Trophoblast cell (in vitro differentiated cells and primary cell): ENCODE measurements at regions not wholly inside any gene's neighbourhood (a gene's known extent, or its start where the extent isn't known, plus 50 kb on each side); places are given as distances from the start of the nearest gene placed in this dataset.

ENCODE experiments used
- DNase-seq, 2 donors: peaks; one replicate each; pipeline ENCODE4 v3.0.0-alpha.2; 2016
- H2AFZ ChIP-seq: 2 replicates; pipeline ENCODE4 v1.6.1; 2013; ENCODE audit warnings: low read length, moderate library complexity, mild to moderate bottlenecking; ENCODE audit not compliant: insufficient read depth, poor library complexity
- H2AK5ac ChIP-seq: 2 replicates; pipeline ENCODE4 v1.6.1; 2013; ENCODE audit warnings: mild to moderate bottlenecking, low read length
- H2BK120ac ChIP-seq: 2 replicates; pipeline ENCODE4 v1.6.1; 2013; ENCODE audit warnings: low read length, mild to moderate bottlenecking, moderate library complexity; ENCODE audit not compliant: insufficient read depth, poor library complexity
- H2BK12ac ChIP-seq: 2 replicates; pipeline ENCODE4 v1.6.1; 2013; ENCODE audit warnings: mild to moderate bottlenecking, low read length, moderate library complexity
- H2BK5ac ChIP-seq: 2 replicates; pipeline ENCODE4 v1.6.1; 2013; ENCODE audit warnings: low read length, low read depth, moderate library complexity, mild to moderate bottlenecking; ENCODE audit not compliant: poor library complexity
- H3K14ac ChIP-seq: 2 replicates; pipeline ENCODE4 v1.6.1; 2013; ENCODE audit warnings: mild to moderate bottlenecking, low read length
- H3K18ac ChIP-seq: 2 replicates; pipeline ENCODE4 v1.6.1; 2013; ENCODE audit warnings: mild to moderate bottlenecking, low read length
- H3K23ac ChIP-seq: 2 replicates; pipeline ENCODE4 v1.6.1; 2013; ENCODE audit warnings: low read length
- H3K27ac ChIP-seq: 2 replicates; pipeline ENCODE4 v1.5.1; 2013; ENCODE audit warnings: low read depth, mild to moderate bottlenecking, inconsistent platforms, low read length, moderate library complexity
- H3K27me3 ChIP-seq: 2 replicates; pipeline ENCODE4 v1.6.1; 2013; ENCODE audit warnings: inconsistent platforms, mild to moderate bottlenecking, low read length, moderate library complexity; ENCODE audit not compliant: insufficient read depth
- H3K36me3 ChIP-seq, 2 experiments: 1 replicate in 1 of 2; 2 replicates in 1 of 2; pipeline ENCODE4 v1.6.1; 2013; ENCODE audit warnings: low read length in 2 of 2, mild to moderate bottlenecking in 2 of 2, moderate library complexity in 1 of 2; ENCODE audit not compliant: insufficient read depth in 2 of 2, control insufficient read depth in 1 of 2
- H3K4ac ChIP-seq: 2 replicates; pipeline ENCODE4 v1.6.1; 2013; ENCODE audit warnings: low read depth, mild to moderate bottlenecking, low read length, moderate library complexity
- H3K4me1 ChIP-seq, 2 experiments: 1 replicate in 1 of 2; 2 replicates in 1 of 2; pipeline ENCODE4 v1.6.1; 2013; ENCODE audit warnings: low read length in 2 of 2, mild to moderate bottlenecking in 2 of 2, moderate library complexity in 1 of 2; ENCODE audit not compliant: insufficient read depth in 2 of 2, control insufficient read depth in 1 of 2
- H3K4me2 ChIP-seq: 2 replicates; pipeline ENCODE4 v1.6.1; 2013; ENCODE audit warnings: inconsistent platforms, mild to moderate bottlenecking, low read length, moderate library complexity
- H3K4me3 ChIP-seq: 2 replicates; pipeline ENCODE4 v1.5.1; 2013; ENCODE audit warnings: mild to moderate bottlenecking, low read depth, low read length, inconsistent platforms
- H3K79me1 ChIP-seq: one replicate; pipeline ENCODE4 v1.6.1; 2013; ENCODE audit warnings: low read length
- H3K79me2 ChIP-seq: 2 replicates; pipeline ENCODE4 v1.6.1; 2013; ENCODE audit warnings: low read length, mild to moderate bottlenecking; ENCODE audit not compliant: control insufficient read depth, insufficient read depth, poor library complexity
- H3K9ac ChIP-seq: 2 replicates; pipeline ENCODE4 v1.6.1; 2013; ENCODE audit warnings: mild to moderate bottlenecking, low read length
- H3K9me3 ChIP-seq: 2 replicates; pipeline ENCODE4 v1.6.1; 2013; ENCODE audit warnings: low read depth, mild to moderate bottlenecking, control low read depth, inconsistent platforms, low read length; ENCODE audit not compliant: insufficient read depth
- H4K12ac ChIP-seq: 2 replicates; pipeline ENCODE4 v1.6.1; 2013; ENCODE audit warnings: low read depth, mild to moderate bottlenecking, low read length, moderate library complexity
- H4K8ac ChIP-seq: 2 replicates; pipeline ENCODE4 v1.6.1; 2013; ENCODE audit warnings: low read depth, mild to moderate bottlenecking, low read length, moderate library complexity
- H4K91ac ChIP-seq: one replicate; pipeline ENCODE4 v1.6.1; 2013; ENCODE audit warnings: low read depth, mild to moderate bottlenecking, low read length, moderate library complexity
- WGBS: extraction: QIAGEN DNeasy Blood & Tissue Kit; methylation state at CpG from one replicate; pipeline ENCODE4 v1.1.7; 2013; ENCODE audit warnings: missing lambda C conversion rate; ENCODE audit not compliant: insufficient read length, insufficient coverage; ENCODE audit errors: extremely low coverage; 5-methylcytosine and 5-hydroxymethylcytosine counted together

GRCh38 chr4:163649557-163650091 lies 155.1 kb downstream of the TMA16 start:
- Histone ChIP-seq H2BK120ac (no peak overlapping the region), H3K27me3 (no peaks in the 10 kb centered on the region), H3K14ac (no peak overlapping the region), H3K79me1 (no peaks in the 10 kb centered on the region), H2AFZ (no peak overlapping the region), H3K36me3 (no peaks in the 10 kb centered on the region), H3K23ac (no peak overlapping the region), H3K9me3 (peaks cover 5% of the 10 kb centered on the region), H3K27ac (no peak overlapping the region), H3K9ac (no peak overlapping the region), H4K8ac (no peak overlapping the region), H4K91ac (no peak overlapping the region), H3K4me3 (no peak overlapping the region), H3K4ac (no peak overlapping the region), H2AK5ac (no peak overlapping the region), H2BK12ac (no peak overlapping the region), H3K18ac (no peak overlapping the region), H3K4me1 (no peaks in the 10 kb centered on the region), H3K4me2 (no peak overlapping the region), H4K12ac (no peak overlapping the region), H3K79me2 (no peaks in the 10 kb centered on the region), H2BK5ac (no peak overlapping the region)
- DNase-seq = no peak
- WGBS = no CpG with 5 or more reads among the region's 1 CpG

DNA sequence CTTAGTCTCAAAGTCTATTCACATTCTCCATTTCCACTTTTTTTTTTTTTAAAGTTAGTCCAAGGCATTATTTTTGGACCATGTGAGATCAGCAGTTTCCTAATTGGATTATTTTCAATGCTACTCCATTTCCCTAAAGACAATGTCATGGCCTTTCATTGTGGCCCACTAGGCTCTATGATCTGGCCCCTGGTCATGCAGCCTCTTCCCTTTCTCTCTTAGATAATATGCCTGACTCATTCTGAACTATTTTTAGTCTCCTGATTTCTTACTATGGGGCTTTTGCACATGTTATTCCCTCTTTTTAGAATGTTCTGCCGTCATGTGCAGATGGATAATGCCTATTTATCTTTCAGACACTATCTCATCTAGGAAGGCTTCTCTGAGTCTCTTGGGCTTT lies 157.3 kb downstream of the TMA16 start:
- no peak overlapping the region for H2BK5ac ChIP-seq
- H2BK12ac ChIP-seq = no peak overlapping the region
- no peak overlapping the region for H3K14ac ChIP-seq
- H4K91ac ChIP-seq = no peak overlapping the region
- no peak overlapping the region for H4K8ac ChIP-seq
- H3K4me2 ChIP-seq = no peak overlapping the region
- no peaks in the 10 kb centered on the region for H3K4me1 ChIP-seq
- no peak overlapping the region for H2AK5ac ChIP-seq
- H3K23ac ChIP-seq = no peak overlapping the region
- H2AFZ ChIP-seq = no peak overlapping the region
- H3K36me3 ChIP-seq = no peaks in the 10 kb centered on the region
- no peaks in the 10 kb centered on the region for H3K27me3 ChIP-seq
- no peak overlapping the region for H3K27ac ChIP-seq
- no peak overlapping the region for H3K9ac ChIP-seq
- H3K79me2 ChIP-seq = no peaks in the 10 kb centered on the region
- no peak overlapping the region for H4K12ac ChIP-seq
- H3K18ac ChIP-seq = no peak overlapping the region
- H3K4me3 ChIP-seq = no peak overlapping the region
- H3K9me3 ChIP-seq = no peaks in the 10 kb centered on the region
- no peak overlapping the region for H3K4ac ChIP-seq
- H2BK120ac ChIP-seq = no peak overlapping the region
- no CpG with 5 or more reads among the region's 1 CpG for WGBS
- no peaks in the 10 kb centered on the region for H3K79me1 ChIP-seq
- peak in 1 of 2 donors; percentile 14 for DNase-seq

DNA sequence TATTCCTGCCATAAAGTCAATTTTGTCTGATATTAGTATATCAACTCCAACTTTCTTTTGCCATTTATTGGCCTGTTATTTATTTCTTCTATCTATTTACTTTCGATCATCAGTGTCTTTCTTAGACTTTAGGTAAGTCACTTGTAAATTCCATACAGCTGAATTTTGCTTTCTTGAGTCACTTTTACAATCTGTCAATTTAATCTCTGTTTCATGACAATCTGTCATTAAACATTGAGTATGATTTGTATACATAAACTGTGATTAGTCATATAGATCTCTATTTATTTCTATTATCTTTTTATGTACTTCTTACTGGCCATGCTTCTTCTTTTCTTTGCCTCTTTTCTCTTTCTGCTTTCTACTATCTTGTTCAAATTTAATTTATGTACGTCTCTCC lies 160.1 kb downstream of the TMA16 start:
- WGBS = no CpG with 5 or more reads among the region's 2 CpGs
- H3K79me2 ChIP-seq = no peaks in the 10 kb centered on the region
- H2BK12ac ChIP-seq = no peak overlapping the region
- no peak overlapping the region for H2AFZ ChIP-seq
- no peak overlapping the region for H4K91ac ChIP-seq
- no peaks in the 10 kb centered on the region for H3K27me3 ChIP-seq
- no peak overlapping the region for H3K23ac ChIP-seq
- H3K14ac ChIP-seq = no peak overlapping the region
- H3K27ac ChIP-seq = no peak overlapping the region
- no peaks in the 10 kb centered on the region for H3K79me1 ChIP-seq
- no peaks in the 10 kb centered on the region for H3K4me1 ChIP-seq
- no peak overlapping the region for H3K4me3 ChIP-seq
- no peak overlapping the region for H4K8ac ChIP-seq
- no peak for DNase-seq
- H4K12ac ChIP-seq = no peak overlapping the region
- H3K4me2 ChIP-seq = no peak overlapping the region
- no peak overlapping the region for H3K18ac ChIP-seq
- H3K9ac ChIP-seq = no peak overlapping the region
- no peak overlapping the region for H2BK5ac ChIP-seq
- no peak overlapping the region for H3K4ac ChIP-seq
- H3K9me3 ChIP-seq = no peaks in the 10 kb centered on the region
- H3K36me3 ChIP-seq = no peaks in the 10 kb centered on the region
- no peak overlapping the region for H2BK120ac ChIP-seq
- no peak overlapping the region for H2AK5ac ChIP-seq

GRCh38 chr4:163660636-163661035 lies 166.1 kb downstream of the TMA16 start:
- WGBS = no CpG with 5 or more reads among the region's 1 CpG
- no peak for DNase-seq
- H3K4me2 ChIP-seq = no peak overlapping the region

More at GRCh38 chr4:163660636-163661035, 166.1 kb downstream of the TMA16 start:
- no peaks in the 10 kb centered on the region for H3K79me2 ChIP-seq
- no peak overlapping the region for H2AK5ac ChIP-seq
- H3K36me3 ChIP-seq = no peaks in the 10 kb centered on the region
- H2AFZ ChIP-seq = no peak overlapping the region
- H3K4ac ChIP-seq = no peak overlapping the region
- H2BK12ac ChIP-seq = no peak overlapping the region
- H4K91ac ChIP-seq = no peak overlapping the region
- H4K8ac ChIP-seq = no peak overlapping the region
- no peaks in the 10 kb centered on the region for H3K27me3 ChIP-seq
- H3K4me1 ChIP-seq = no peaks in the 10 kb centered on the region
- H3K18ac ChIP-seq = no peak overlapping the region
- no peak overlapping the region for H2BK5ac ChIP-seq
- no peaks in the 10 kb centered on the region for H3K79me1 ChIP-seq
- H3K9ac ChIP-seq = no peak overlapping the region
- no peak overlapping the region for H3K27ac ChIP-seq
- no peak overlapping the region for H3K14ac ChIP-seq
- H2BK120ac ChIP-seq = no peak overlapping the region
- H3K9me3 ChIP-seq = no peaks in the 10 kb centered on the region
- no peak overlapping the region for H4K12ac ChIP-seq
- no peak overlapping the region for H3K23ac ChIP-seq
- no peak overlapping the region for H3K4me3 ChIP-seq
